ENCODE measurements at regions not wholly inside any gene's neighbourhood (a gene's known extent, or its start where the extent isn't known, plus 50 kb on each side); places are given as distances from the start of the nearest gene placed in this dataset.

- Histone ChIP-seq H4K8ac (ENCODE audit: low read depth, low read length) (no peak overlapping the region), H3K27ac (replicated peaks; ENCODE audit: low read length) (no peak overlapping the region), H2AFZ (ENCODE audit: low read length) (no peak overlapping the region), H3K4me1 (ENCODE audit: control insufficient read depth in 2 of 2, insufficient read depth in 1 of 2, low read depth in 1 of 2, low read length in 2 of 2) (no peaks in the 10 kb centered on the region), H3K4me2 (ENCODE audit: insufficient read depth, low read length, poor library complexity, severe bottlenecking) (no peak overlapping the region), H3K79me1 (ENCODE audit: low read depth, low read length) (no peaks in the 10 kb centered on the region), H2BK120ac (ENCODE audit: low read depth, low read length) (no peak overlapping the region), H3K18ac (ENCODE audit: low read length) (no peak overlapping the region), H3K4me3 (ENCODE audit: low read length in 2 of 2) (no peak overlapping the region), H3K36me3 (replicated peaks in 1 of 2; ENCODE audit: control insufficient read depth in 2 of 2, insufficient read depth in 2 of 2, low read length in 2 of 2) (no peaks in the 10 kb centered on the region), H3K23ac (ENCODE audit: low read depth, low read length, poor library complexity) (no peak overlapping the region), H3K4ac (ENCODE audit: low read length) (no peak overlapping the region), H3K14ac (ENCODE audit: low read length) (no peak overlapping the region), H2BK12ac (ENCODE audit: low read length) (no peak overlapping the region), H3K9ac (ENCODE audit: low read depth, low read length, poor library complexity) (no peak overlapping the region), H4K91ac (ENCODE audit: low read depth, low read length, poor library complexity) (no peak overlapping the region), H3K27me3 (ENCODE audit: control insufficient read depth in 3 of 3, insufficient read depth in 3 of 3, low read depth in 1 of 3, low read length in 3 of 3) (no peaks in the 10 kb centered on the region), H2AK5ac (ENCODE audit: low read depth, low read length) (no peak overlapping the region), H2BK15ac (ENCODE audit: low read length) (no peak overlapping the region), H3K9me3 (replicated peaks in 1 of 2; ENCODE audit: control insufficient read depth in 2 of 2, insufficient read depth in 1 of 2, low read depth in 1 of 2, low read length in 2 of 2) (no peaks in the 10 kb centered on the region), H2BK5ac (ENCODE audit: low read length) (no peak overlapping the region)
- DNase-seq (ENCODE audit: low spot score), result no peak
These were observed 1870.5 kb upstream of the TENM3 start for GRCh38 chr4:180372691-180373090.

- Histone ChIP-seq H2BK5ac (ENCODE audit: low read length) (no peak overlapping the region), H2AFZ (ENCODE audit: low read length) (no peak overlapping the region), H3K18ac (ENCODE audit: low read length) (no peak overlapping the region), H3K27me3 (ENCODE audit: control insufficient read depth in 3 of 3, insufficient read depth in 3 of 3, low read depth in 1 of 3, low read length in 3 of 3) (no peaks in the 10 kb centered on the region), H4K91ac (ENCODE audit: low read depth, low read length, poor library complexity) (no peak overlapping the region), H3K79me1 (ENCODE audit: low read depth, low read length) (no peaks in the 10 kb centered on the region), H3K23ac (ENCODE audit: low read depth, low read length, poor library complexity) (no peak overlapping the region), H3K9me3 (replicated peaks in 1 of 2; ENCODE audit: control insufficient read depth in 2 of 2, insufficient read depth in 1 of 2, low read depth in 1 of 2, low read length in 2 of 2) (no peaks in the 10 kb centered on the region), H4K8ac (ENCODE audit: low read depth, low read length) (no peak overlapping the region), H3K4ac (ENCODE audit: low read length) (no peak overlapping the region), H3K4me1 (ENCODE audit: control insufficient read depth in 2 of 2, insufficient read depth in 1 of 2, low read depth in 1 of 2, low read length in 2 of 2) (no peaks in the 10 kb centered on the region), H3K9ac (ENCODE audit: low read depth, low read length, poor library complexity) (no peak overlapping the region), H3K14ac (ENCODE audit: low read length) (no peak overlapping the region), H2BK15ac (ENCODE audit: low read length) (no peak overlapping the region), H3K4me2 (ENCODE audit: insufficient read depth, low read length, poor library complexity, severe bottlenecking) (no peak overlapping the region), H3K27ac (replicated peaks; ENCODE audit: low read length) (no peak overlapping the region), H2AK5ac (ENCODE audit: low read depth, low read length) (no peak overlapping the region), H3K36me3 (replicated peaks in 1 of 2; ENCODE audit: control insufficient read depth in 2 of 2, insufficient read depth in 2 of 2, low read length in 2 of 2) (no peaks in the 10 kb centered on the region), H3K4me3 (ENCODE audit: low read length in 2 of 2) (no peak overlapping the region), H2BK120ac (ENCODE audit: low read depth, low read length) (no peak overlapping the region), H2BK12ac (ENCODE audit: low read length) (no peak overlapping the region)
- DNase-seq (ENCODE audit: low spot score), result no peak
- no CpG with 5 or more reads among the region's 1 CpG for WGBS, 2 donors (ENCODE audit: extremely low coverage in 2 of 2, insufficient read length in 2 of 2, insufficient replicate concordance in 1 of 2)
These were observed 1865.5 kb upstream of the TENM3 start for GRCh38 chr4:180377741-180378140.

- H2BK12ac ChIP-seq (ENCODE audit: low read length), result no peak overlapping the region
- no peak overlapping the region for H3K4ac ChIP-seq (ENCODE audit: low read length)
- H3K23ac ChIP-seq (ENCODE audit: low read depth, low read length, poor library complexity), result no peak overlapping the region
- no peak overlapping the region for H2BK15ac ChIP-seq (ENCODE audit: low read length)
- H2AK5ac ChIP-seq (ENCODE audit: low read depth, low read length), result no peak overlapping the region
- DNase-seq (ENCODE audit: low spot score), result no peak
- H2AFZ ChIP-seq (ENCODE audit: low read length), result no peak overlapping the region
- H3K9ac ChIP-seq (ENCODE audit: low read depth, low read length, poor library complexity), result no peak overlapping the region
- H3K27ac ChIP-seq (replicated peaks; ENCODE audit: low read length), result no peak overlapping the region
- no peak overlapping the region for H4K91ac ChIP-seq (ENCODE audit: low read depth, low read length, poor library complexity)
- no peaks in the 10 kb centered on the region for H3K27me3 ChIP-seq (ENCODE audit: control insufficient read depth in 3 of 3, insufficient read depth in 3 of 3, low read depth in 1 of 3, low read length in 3 of 3)
- H3K79me1 ChIP-seq (ENCODE audit: low read depth, low read length), result no peaks in the 10 kb centered on the region
- H3K18ac ChIP-seq (ENCODE audit: low read length), result no peak overlapping the region
- H2BK5ac ChIP-seq (ENCODE audit: low read length), result no peak overlapping the region
- H3K9me3 ChIP-seq (replicated peaks in 1 of 2; ENCODE audit: control insufficient read depth in 2 of 2, insufficient read depth in 1 of 2, low read depth in 1 of 2, low read length in 2 of 2), result no peaks in the 10 kb centered on the region
- H3K4me2 ChIP-seq (ENCODE audit: insufficient read depth, low read length, poor library complexity, severe bottlenecking), result no peak overlapping the region
- WGBS, 2 donors (ENCODE audit: extremely low coverage in 2 of 2, insufficient read length in 2 of 2, insufficient replicate concordance in 1 of 2), result no CpG with 5 or more reads among the region's 5 CpGs
- no peaks in the 10 kb centered on the region for H3K4me1 ChIP-seq (ENCODE audit: control insufficient read depth in 2 of 2, insufficient read depth in 1 of 2, low read depth in 1 of 2, low read length in 2 of 2)
- no peak overlapping the region for H3K4me3 ChIP-seq (ENCODE audit: low read length in 2 of 2)
- no peak overlapping the region for H3K14ac ChIP-seq (ENCODE audit: low read length)
- no peaks in the 10 kb centered on the region for H3K36me3 ChIP-seq (replicated peaks in 1 of 2; ENCODE audit: control insufficient read depth in 2 of 2, insufficient read depth in 2 of 2, low read length in 2 of 2)
- no peak overlapping the region for H4K8ac ChIP-seq (ENCODE audit: low read depth, low read length)
- no peak overlapping the region for H2BK120ac ChIP-seq (ENCODE audit: low read depth, low read length)
These were observed 1862.5 kb upstream of the TENM3 start for GRCh38 chr4:180380733-180381132.

- H3K27ac ChIP-seq (replicated peaks; ENCODE audit: low read length), result no peak overlapping the region
These were observed 1851.6 kb upstream of the TENM3 start for GRCh38 chr4:180391613-180392012.

More at GRCh38 chr4:180391613-180392012, 1851.6 kb upstream of the TENM3 start:
- Histone ChIP-seq H3K27me3 (ENCODE audit: control insufficient read depth in 3 of 3, insufficient read depth in 3 of 3, low read depth in 1 of 3, low read length in 3 of 3) (no peaks in the 10 kb centered on the region), H2AK5ac (ENCODE audit: low read depth, low read length) (no peak overlapping the region), H3K4ac (ENCODE audit: low read length) (no peak overlapping the region), H2AFZ (ENCODE audit: low read length) (no peak overlapping the region), H2BK5ac (ENCODE audit: low read length) (no peak overlapping the region), H3K23ac (ENCODE audit: low read depth, low read length, poor library complexity) (no peak overlapping the region), H3K9ac (ENCODE audit: low read depth, low read length, poor library complexity) (no peak overlapping the region), H4K91ac (ENCODE audit: low read depth, low read length, poor library complexity) (no peak overlapping the region), H2BK12ac (ENCODE audit: low read length) (no peak overlapping the region), H3K9me3 (replicated peaks in 1 of 2; ENCODE audit: control insufficient read depth in 2 of 2, insufficient read depth in 1 of 2, low read depth in 1 of 2, low read length in 2 of 2) (no peaks in the 10 kb centered on the region), H2BK120ac (ENCODE audit: low read depth, low read length) (no peak overlapping the region), H3K4me2 (ENCODE audit: insufficient read depth, low read length, poor library complexity, severe bottlenecking) (no peak overlapping the region), H3K79me1 (ENCODE audit: low read depth, low read length) (no peaks in the 10 kb centered on the region), H3K36me3 (replicated peaks in 1 of 2; ENCODE audit: control insufficient read depth in 2 of 2, insufficient read depth in 2 of 2, low read length in 2 of 2) (no peaks in the 10 kb centered on the region), H3K18ac (ENCODE audit: low read length) (no peak overlapping the region), H2BK15ac (ENCODE audit: low read length) (no peak overlapping the region), H3K4me3 (ENCODE audit: low read length in 2 of 2) (no peak overlapping the region), H3K4me1 (ENCODE audit: control insufficient read depth in 2 of 2, insufficient read depth in 1 of 2, low read depth in 1 of 2, low read length in 2 of 2) (no peaks in the 10 kb centered on the region), H3K14ac (ENCODE audit: low read length) (no peak overlapping the region), H4K8ac (ENCODE audit: low read depth, low read length) (no peak overlapping the region)
- DNase-seq (ENCODE audit: low spot score), result no peak
- no CpG with 5 or more reads among the region's 2 CpGs for WGBS, 2 donors (ENCODE audit: extremely low coverage in 2 of 2, insufficient read length in 2 of 2, insufficient replicate concordance in 1 of 2)

All from neuronal stem cell (in vitro differentiated cells).